Spinal cord (tissue), 9 donors: ENCODE measurements at regions not wholly inside any gene's neighbourhood (a gene's known extent, or its start where the extent isn't known, plus 50 kb on each side); places are given as distances from the start of the nearest gene placed in this dataset.
A peak's percentile ranks its signal among the peaks of the same experiment; 100 is the strongest.
"Not testable (repeated sequence)": the region's sequence is repeated elsewhere in the genome, so short reads cannot be mapped to it uniquely, and the experiment has no call there.

Experiments
- DNase-seq, 6 donors: peaks; one replicate each; pipeline versions ENCODE4 v3.0.0 to v3.0.0-alpha.2; 2013 to 2015; ENCODE audit warnings: low spot score in 6 of 6, low read depth in 4 of 6
- H3K27ac ChIP-seq: one replicate; pipeline ENCODE4 v1.5.1; 2013; ENCODE audit warnings: low read depth, low read length, control low read depth
- H3K27me3 ChIP-seq: one replicate; pipeline ENCODE4 v1.6.1; 2013; ENCODE audit warnings: low read length; ENCODE audit not compliant: control insufficient read depth, insufficient read depth
- H3K36me3 ChIP-seq: one replicate; pipeline ENCODE4 v1.6.1; 2013; ENCODE audit warnings: low read length; ENCODE audit not compliant: control insufficient read depth, insufficient read depth
- H3K4me1 ChIP-seq: one replicate; pipeline ENCODE4 v1.6.1; 2013; ENCODE audit warnings: low read length; ENCODE audit not compliant: control insufficient read depth, insufficient read depth
- H3K4me3 ChIP-seq: one replicate; pipeline ENCODE4 v1.5.1; 2013; ENCODE audit warnings: low read depth, low read length, control low read depth
- H3K9me3 ChIP-seq: one replicate; pipeline ENCODE4 v1.6.1; 2013; ENCODE audit warnings: low read length; ENCODE audit not compliant: control insufficient read depth, insufficient read depth
- WGBS: methylation state at CpG from one replicate; pipeline ENCODE4 v1.1.5; 2013; ENCODE audit warnings: missing lambda C conversion rate; ENCODE audit not compliant: insufficient coverage; 5-methylcytosine and 5-hydroxymethylcytosine counted together
- donor health status: healthy.

DNA sequence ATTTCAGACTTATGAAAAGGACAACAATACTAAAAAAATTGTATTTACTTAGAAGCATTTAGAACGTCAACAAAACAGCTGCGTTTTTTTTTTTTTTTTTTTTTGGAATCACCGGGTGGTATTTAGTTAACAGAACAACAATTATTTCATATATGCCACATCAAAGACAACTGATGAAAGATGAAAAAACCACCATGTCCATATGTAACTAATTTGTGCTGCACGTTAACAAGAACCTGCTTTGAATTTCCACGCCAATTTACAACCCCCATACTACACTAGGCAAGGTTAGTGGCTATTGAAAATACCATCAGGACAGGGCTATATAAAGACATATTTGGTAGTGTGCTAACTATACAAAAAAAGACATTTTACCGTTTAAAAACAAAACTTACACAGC is 189.3 kb upstream of the ROBO1 start:
- no peak overlapping the region for H3K4me3 ChIP-seq
- H3K27me3 ChIP-seq, result no peaks in the 10 kb centered on the region
- H3K9me3 ChIP-seq, result no peaks in the 10 kb centered on the region
- WGBS, result no CpG with 5 or more reads among the region's 6 CpGs
- no peaks in the 10 kb centered on the region for H3K4me1 ChIP-seq
- DNase-seq, result no peak
- no peaks in the 10 kb centered on the region for H3K36me3 ChIP-seq
- H3K27ac ChIP-seq, result no peak overlapping the region

DNA sequence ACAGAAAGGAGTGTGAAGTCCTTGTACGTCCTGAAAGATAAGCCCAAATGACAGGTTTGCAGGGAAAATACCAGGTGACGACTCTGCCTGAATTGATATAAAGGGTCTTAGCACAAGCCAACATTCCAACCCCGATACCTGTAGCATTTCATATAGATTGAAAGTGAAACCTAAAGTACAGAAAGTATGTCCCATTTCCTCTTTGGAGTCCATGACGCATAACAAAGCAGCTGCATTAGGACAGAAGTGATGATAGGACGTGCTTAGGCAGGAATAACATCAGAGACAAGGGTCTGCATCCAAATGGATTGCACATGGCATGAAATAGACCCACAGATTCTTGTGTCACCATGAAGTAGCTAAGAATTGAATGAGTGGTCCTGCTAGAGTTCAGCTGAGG is 187.0 kb upstream of the ROBO1 start:
- 88% methylated on average over 2 of the region's 5 CpGs for WGBS
- no peaks in the 10 kb centered on the region for H3K27me3 ChIP-seq
- H3K27ac ChIP-seq, result no peak overlapping the region
- no peaks in the 10 kb centered on the region for H3K4me1 ChIP-seq
- H3K4me3 ChIP-seq, result no peak overlapping the region
- no peak for DNase-seq
- no peaks in the 10 kb centered on the region for H3K9me3 ChIP-seq
- H3K36me3 ChIP-seq, result no peaks in the 10 kb centered on the region

DNA sequence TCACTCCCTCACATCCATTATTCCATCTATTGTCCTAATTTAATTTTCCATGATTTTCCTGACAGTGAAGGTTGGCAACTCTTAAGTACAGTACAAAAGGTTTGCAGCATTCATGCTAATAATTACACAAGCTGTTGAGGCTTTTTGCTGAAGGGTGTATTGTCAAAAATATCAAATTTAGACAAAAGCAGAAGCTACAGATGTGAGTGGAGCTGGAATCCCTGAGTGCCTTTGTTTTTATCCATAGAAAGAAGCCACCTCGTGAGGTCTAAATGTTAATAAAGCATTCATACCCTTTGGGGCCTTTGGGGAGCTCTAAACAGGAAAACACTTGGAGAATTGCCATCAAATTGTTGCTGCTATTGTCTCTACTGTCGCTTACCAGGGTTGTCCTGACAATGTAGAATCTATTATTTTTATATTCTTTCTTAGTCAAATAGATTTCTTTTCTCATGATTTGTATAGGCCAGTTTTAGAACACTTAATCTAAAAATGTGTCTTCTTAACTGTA is 185.8 kb upstream of the ROBO1 start:
- DNase-seq, result peak in 1 of 6 donors; percentile 42
- no peaks in the 10 kb centered on the region for H3K9me3 ChIP-seq
- WGBS, result 25% methylated on average over 1 of the region's 2 CpGs
- no peaks in the 10 kb centered on the region for H3K27me3 ChIP-seq
- H3K4me1 ChIP-seq, result no peaks in the 10 kb centered on the region
- no peak overlapping the region for H3K27ac ChIP-seq
- no peak overlapping the region for H3K4me3 ChIP-seq
- H3K36me3 ChIP-seq, result no peaks in the 10 kb centered on the region

DNA sequence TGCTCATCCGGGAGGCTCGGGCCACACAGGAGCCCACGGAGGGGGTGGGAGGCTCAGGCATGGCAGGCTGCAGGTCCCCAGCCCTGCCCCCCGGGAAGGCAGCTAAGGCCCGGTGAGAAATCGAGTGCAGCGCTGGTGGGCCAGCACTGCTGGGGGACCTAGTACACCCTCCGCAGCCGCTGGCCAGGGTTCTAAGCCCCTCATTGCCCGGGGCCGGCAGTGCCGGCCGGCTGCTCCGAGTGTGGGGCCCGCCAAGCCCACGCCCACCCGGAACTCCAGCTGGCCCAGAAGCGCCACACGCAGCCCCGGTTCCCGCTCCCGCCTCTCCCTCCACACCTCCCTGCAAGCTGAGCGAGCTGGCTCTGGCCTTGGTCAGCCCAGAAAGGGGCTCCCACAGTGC is 183.6 kb upstream of the ROBO1 start:
- H3K36me3 ChIP-seq, DNase-seq, H3K4me3 ChIP-seq, H3K27ac ChIP-seq, H3K27me3 ChIP-seq, H3K4me1 ChIP-seq, H3K9me3 ChIP-seq: not testable (repeated sequence)
- 98% methylated on average over 23 of the region's 23 CpGs for WGBS

DNA sequence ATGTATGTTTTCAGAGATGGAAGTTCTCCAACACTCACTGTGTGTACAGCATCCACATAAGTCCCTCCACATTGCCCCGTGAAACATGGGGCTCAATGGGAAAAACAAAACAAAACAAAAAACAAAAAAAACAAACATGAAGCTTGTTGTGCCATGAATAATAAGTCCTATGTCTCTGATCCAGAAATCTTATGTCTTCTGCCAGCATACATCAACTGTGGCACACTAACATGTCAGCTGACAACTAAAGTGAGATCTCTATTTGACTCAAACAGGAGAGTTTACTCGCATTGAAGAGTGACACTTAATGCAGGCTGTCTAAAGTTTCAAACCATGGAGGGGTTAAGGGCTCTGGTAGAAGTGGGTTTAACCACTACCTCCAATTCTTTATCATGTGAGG is 180.2 kb upstream of the ROBO1 start:
- Histone ChIP-seq H3K4me3 (no peak overlapping the region), H3K36me3 (no peaks in the 10 kb centered on the region), H3K4me1 (no peaks in the 10 kb centered on the region), H3K9me3 (peaks cover 2% of the 10 kb centered on the region), H3K27ac (no peak overlapping the region), H3K27me3 (no peaks in the 10 kb centered on the region)
- WGBS, result no CpG with 5 or more reads among the region's 2 CpGs
- DNase-seq, result no peak

DNA sequence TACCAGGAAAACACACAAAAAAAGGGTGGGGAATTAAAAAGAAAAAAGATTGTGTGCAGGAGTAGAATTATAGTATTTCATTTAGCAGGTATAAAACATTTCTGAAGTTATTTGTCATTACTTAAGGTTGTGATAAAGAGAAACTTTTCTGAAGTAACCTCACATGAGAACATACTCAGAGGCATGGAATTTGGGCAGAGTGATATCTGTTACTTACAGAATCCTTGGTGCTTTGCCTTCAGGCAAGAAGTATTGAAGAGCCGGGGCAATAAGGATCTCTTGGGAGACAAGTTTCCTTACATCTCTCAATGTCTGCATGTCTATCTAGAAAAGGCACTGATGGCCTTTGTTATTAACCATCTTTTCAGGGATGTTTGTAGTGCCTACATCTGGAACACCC is 179.7 kb upstream of the ROBO1 start:
- H3K4me3 ChIP-seq, result no peak overlapping the region
- H3K27me3 ChIP-seq, result no peaks in the 10 kb centered on the region
- H3K4me1 ChIP-seq, result no peaks in the 10 kb centered on the region
- peaks cover 2% of the 10 kb centered on the region for H3K9me3 ChIP-seq
- H3K36me3 ChIP-seq, result no peaks in the 10 kb centered on the region
- 100% methylated on average over 1 of the region's 1 CpG for WGBS
- DNase-seq, result no peak
- no peak overlapping the region for H3K27ac ChIP-seq

DNA sequence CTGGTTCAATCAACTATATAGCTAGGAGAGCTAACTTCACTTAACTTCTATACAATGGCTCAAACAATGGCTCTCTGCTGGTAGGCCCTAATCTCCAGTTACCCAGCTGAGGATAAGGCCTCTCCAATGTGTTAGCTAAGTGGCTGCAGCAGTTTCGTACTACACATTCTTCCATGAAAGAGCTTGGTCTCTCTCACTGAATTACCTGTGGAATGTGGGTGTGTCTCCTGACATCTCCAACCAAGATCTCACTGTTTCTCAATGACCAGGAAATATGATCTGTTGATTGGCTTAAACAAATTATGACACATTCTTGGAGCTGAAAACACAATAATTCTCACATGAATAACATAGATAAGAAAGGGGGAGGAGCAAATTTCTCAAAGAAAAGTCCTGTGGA is 169.8 kb upstream of the ROBO1 start:
- no peaks in the 10 kb centered on the region for H3K36me3 ChIP-seq
- no peaks in the 10 kb centered on the region for H3K9me3 ChIP-seq
- no peak overlapping the region for H3K4me3 ChIP-seq
- no CpG with 5 or more reads among the region's 1 CpG for WGBS
- no peaks in the 10 kb centered on the region for H3K27me3 ChIP-seq
- no peak overlapping the region for H3K27ac ChIP-seq
- no peaks in the 10 kb centered on the region for H3K4me1 ChIP-seq
- DNase-seq, result no peak

DNA sequence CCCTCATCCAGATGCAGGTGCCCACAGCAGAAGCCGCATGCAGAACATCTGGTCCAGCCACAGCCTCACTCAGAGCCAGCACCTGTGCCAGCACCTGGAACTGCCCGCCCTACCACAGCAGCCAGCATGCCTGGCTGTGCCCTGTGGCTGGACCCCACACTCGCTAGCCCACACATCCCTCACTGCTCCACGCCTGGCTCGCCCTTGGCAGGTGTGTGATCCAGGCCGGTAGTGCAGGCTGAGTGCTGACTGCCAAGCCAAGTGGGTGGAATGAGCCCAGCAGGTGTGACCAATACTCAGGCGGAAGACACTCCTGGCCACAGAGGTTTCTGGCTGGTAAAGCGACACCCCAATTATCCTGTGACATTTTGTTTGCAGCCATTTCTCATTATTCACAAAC is 162.4 kb upstream of the ROBO1 start:
- no peaks in the 10 kb centered on the region for H3K27me3 ChIP-seq
- H3K27ac ChIP-seq, result no peak overlapping the region
- no peaks in the 10 kb centered on the region for H3K4me1 ChIP-seq
- H3K36me3 ChIP-seq, result no peaks in the 10 kb centered on the region
- no peak for DNase-seq
- no peak overlapping the region for H3K4me3 ChIP-seq
- no peaks in the 10 kb centered on the region for H3K9me3 ChIP-seq
- 98% methylated on average over 6 of the region's 8 CpGs for WGBS

DNA sequence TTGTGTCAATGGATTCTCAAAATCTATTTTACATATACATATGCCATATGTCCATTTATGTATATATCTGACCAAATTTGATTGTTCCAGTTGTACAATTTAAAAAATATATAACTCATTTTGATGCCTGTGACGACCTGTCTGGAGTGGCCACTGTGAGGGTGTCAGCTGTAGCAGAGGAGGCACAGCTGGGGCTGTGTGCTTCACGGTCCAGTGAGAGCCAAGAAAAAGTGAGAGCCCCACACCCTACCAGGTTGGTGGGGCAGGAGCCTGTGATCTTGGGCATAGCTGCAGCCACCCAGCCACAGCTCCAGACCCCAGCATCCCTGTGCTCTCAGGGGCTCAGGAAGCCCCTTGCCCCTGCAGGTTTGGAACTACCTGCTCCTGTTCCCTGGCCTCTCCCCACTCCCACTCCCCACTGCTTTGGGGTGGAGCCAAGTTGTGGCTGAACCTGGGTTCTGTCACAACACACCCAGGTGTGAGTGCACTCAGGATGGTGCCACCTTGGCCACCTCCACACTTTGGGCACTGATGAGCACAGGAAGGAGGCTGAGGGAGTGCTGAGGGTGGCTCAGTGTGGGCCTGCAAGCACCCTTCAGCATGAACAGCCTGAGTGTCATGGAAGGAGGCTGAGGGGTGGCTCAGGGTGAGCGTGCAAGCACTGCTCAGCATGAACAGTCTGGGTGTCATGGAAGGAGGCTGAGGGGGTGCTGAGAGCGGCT is 161.1 kb upstream of the ROBO1 start:
- Histone ChIP-seq H3K36me3 (no peaks in the 10 kb centered on the region), H3K4me1 (no peaks in the 10 kb centered on the region), H3K27me3 (no peaks in the 10 kb centered on the region), H3K4me3 (no peak overlapping the region), H3K9me3 (no peaks in the 10 kb centered on the region), H3K27ac (no peak overlapping the region)
- DNase-seq, result no peak
- WGBS, result 95% methylated on average over 4 of the region's 4 CpGs

DNA sequence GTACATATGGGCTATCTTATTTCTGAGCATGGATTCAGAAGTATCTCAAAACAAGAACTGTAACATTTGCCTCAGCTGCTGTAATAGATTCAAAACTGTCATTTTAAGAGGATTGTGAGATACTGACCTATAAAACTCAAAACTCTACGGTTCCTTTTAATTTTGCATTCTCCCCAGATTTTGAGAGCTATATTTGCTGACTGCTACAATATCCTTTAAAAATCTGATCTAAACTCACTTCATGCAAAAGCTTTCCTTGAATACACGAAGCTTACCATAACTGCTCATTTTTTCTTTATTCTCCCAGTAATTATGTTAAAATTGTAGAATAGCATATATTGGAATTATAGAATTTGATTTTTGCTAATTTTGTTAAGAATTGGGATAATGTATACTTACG is 158.7 kb upstream of the ROBO1 start:
- no CpG with 5 or more reads among the region's 3 CpGs for WGBS
- Histone ChIP-seq H3K27me3 (no peaks in the 10 kb centered on the region), H3K27ac (no peak overlapping the region), H3K36me3 (no peaks in the 10 kb centered on the region), H3K9me3 (no peaks in the 10 kb centered on the region), H3K4me3 (no peak overlapping the region), H3K4me1 (no peaks in the 10 kb centered on the region)
- DNase-seq, result peak in 1 of 6 donors; percentile 4
